ENCODE measurements at regions not wholly inside any gene's neighbourhood (a gene's known extent, or its start where the extent isn't known, plus 50 kb on each side); places are given as distances from the start of the nearest gene placed in this dataset.

DNA sequence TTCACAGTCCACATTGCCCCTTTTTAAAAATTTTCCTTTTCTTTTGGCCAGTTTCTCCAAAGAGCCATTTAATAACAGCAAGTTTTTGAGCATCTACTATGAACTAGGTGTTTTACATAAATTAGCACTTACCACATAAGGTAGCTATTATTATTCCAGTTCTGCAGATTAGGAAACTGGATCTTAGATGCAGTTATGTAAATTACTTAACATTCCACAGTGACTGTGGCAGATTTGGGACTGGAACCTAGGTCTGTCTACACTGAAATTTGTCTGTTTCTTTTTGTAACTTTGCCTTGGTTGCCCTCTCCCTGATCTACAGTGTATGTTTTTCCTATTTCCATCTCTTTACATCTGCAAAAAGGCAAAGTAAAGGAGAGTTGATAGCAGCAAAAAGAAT is 164.8 kb upstream of the ATP1B1 start:
- DNase-seq (ENCODE audit: low read depth in 1 of 2, low spot score in 1 of 2): no peak
- peaks cover 6% of the 10 kb centered on the region for H3K27me3 ChIP-seq (ENCODE audit: insufficient read depth, poor library complexity, severe bottlenecking)
- no peak overlapping the region for H3K27ac ChIP-seq (replicated peaks)
- H3K4me3 ChIP-seq (replicated peaks; ENCODE audit: insufficient read depth, low read length): no peak overlapping the region
- no peak for TF ChIP-seq GABPA (IDR thresholded peaks at IDR 0.05; ENCODE audit: low read depth)
- no peak for TF ChIP-seq POLR2AphosphoS5 (IDR thresholded peaks at IDR 0.05; ENCODE audit: low read depth)

GRCh38 chr1:168942165-168942564 is 164.3 kb upstream of the ATP1B1 start:
- H3K27ac ChIP-seq (replicated peaks): no peak overlapping the region
- H3K4me3 ChIP-seq (replicated peaks; ENCODE audit: insufficient read depth, low read length): no peak overlapping the region
- peaks cover 6% of the 10 kb centered on the region for H3K27me3 ChIP-seq (ENCODE audit: insufficient read depth, poor library complexity, severe bottlenecking)
- no peak for DNase-seq (ENCODE audit: low read depth in 1 of 2, low spot score in 1 of 2)
- no peak for TF ChIP-seq SPI1 (IDR thresholded peaks at IDR 0.05; ENCODE audit: borderline replicate concordance, low read depth)
- TF ChIP-seq POLR2AphosphoS5 (IDR thresholded peaks at IDR 0.05; ENCODE audit: low read depth): no peak
- TF ChIP-seq, protein P1, sequence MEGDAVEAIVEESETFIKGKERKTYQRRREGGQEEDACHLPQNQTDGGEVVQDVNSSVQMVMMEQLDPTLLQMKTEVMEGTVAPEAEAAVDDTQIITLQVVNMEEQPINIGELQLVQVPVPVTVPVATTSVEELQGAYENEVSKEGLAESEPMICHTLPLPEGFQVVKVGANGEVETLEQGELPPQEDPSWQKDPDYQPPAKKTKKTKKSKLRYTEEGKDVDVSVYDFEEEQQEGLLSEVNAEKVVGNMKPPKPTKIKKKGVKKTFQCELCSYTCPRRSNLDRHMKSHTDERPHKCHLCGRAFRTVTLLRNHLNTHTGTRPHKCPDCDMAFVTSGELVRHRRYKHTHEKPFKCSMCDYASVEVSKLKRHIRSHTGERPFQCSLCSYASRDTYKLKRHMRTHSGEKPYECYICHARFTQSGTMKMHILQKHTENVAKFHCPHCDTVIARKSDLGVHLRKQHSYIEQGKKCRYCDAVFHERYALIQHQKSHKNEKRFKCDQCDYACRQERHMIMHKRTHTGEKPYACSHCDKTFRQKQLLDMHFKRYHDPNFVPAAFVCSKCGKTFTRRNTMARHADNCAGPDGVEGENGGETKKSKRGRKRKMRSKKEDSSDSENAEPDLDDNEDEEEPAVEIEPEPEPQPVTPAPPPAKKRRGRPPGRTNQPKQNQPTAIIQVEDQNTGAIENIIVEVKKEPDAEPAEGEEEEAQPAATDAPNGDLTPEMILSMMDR (IDR thresholded peaks at IDR 0.05; ENCODE audit: insufficient read depth, low read length): no peak
- no peak for TF ChIP-seq GABPA (IDR thresholded peaks at IDR 0.05; ENCODE audit: low read depth)
- TF ChIP-seq REST (IDR thresholded peaks at IDR 0.05; ENCODE audit: insufficient replicate concordance, low read depth): no peak

GRCh38 chr1:168945870-168946269 is 160.6 kb upstream of the ATP1B1 start:
- no peak for DNase-seq (ENCODE audit: low read depth in 1 of 2, low spot score in 1 of 2)
- no peak for TF ChIP-seq REST (IDR thresholded peaks at IDR 0.05; ENCODE audit: insufficient replicate concordance, low read depth)
- TF ChIP-seq GABPA (IDR thresholded peaks at IDR 0.05; ENCODE audit: low read depth): no peak
- TF ChIP-seq SPI1 (IDR thresholded peaks at IDR 0.05; ENCODE audit: borderline replicate concordance, low read depth): no peak
- no peak overlapping the region for H3K4me3 ChIP-seq (replicated peaks; ENCODE audit: insufficient read depth, low read length)
- H3K27me3 ChIP-seq (ENCODE audit: insufficient read depth, poor library complexity, severe bottlenecking): peaks cover 6% of the 10 kb centered on the region
- H3K27ac ChIP-seq (replicated peaks): no peak overlapping the region

DNA sequence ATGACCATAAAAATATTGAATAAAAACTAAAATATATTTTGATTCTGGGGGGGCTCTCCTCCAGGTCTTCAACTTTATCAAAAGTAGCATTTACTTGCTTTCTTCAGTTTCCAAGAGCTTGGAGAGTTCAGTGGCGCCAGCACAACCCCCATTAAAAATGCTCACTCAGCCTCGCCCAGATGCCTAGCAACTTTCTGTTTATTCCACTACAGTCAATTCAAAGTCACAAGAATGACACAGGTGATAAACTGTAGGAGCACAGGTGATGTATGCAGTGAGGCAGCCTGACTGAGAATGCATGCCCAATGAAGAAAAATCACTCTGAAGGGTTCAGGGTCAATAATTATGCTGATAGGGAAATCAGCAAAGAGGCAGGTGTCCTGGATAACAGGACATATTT is 159.4 kb upstream of the ATP1B1 start:
- H3K4me3 ChIP-seq (replicated peaks; ENCODE audit: insufficient read depth, low read length): no peak overlapping the region
- peaks cover 5% of the 10 kb centered on the region for H3K27me3 ChIP-seq (ENCODE audit: insufficient read depth, poor library complexity, severe bottlenecking)
- TF ChIP-seq GABPA (IDR thresholded peaks at IDR 0.05; ENCODE audit: low read depth) (no peak), SPI1 (IDR thresholded peaks at IDR 0.05; ENCODE audit: borderline replicate concordance, low read depth) (no peak), POLR2AphosphoS5 (IDR thresholded peaks at IDR 0.05; ENCODE audit: low read depth) (no peak), REST (IDR thresholded peaks at IDR 0.05; ENCODE audit: insufficient replicate concordance, low read depth) (no peak)
- TF ChIP-seq, protein P1 (IDR thresholded peaks at IDR 0.05; ENCODE audit: insufficient read depth, low read length): no peak
- H3K27ac ChIP-seq (replicated peaks): no peak overlapping the region
- no peak for DNase-seq (ENCODE audit: low read depth in 1 of 2, low spot score in 1 of 2)
